Fibroblast of skin of right quadriceps (primary cell): ENCODE measurements at regions not wholly inside any gene's neighbourhood (a gene's known extent, or its start where the extent isn't known, plus 50 kb on each side); places are given as distances from the start of the nearest gene placed in this dataset.

Experiments used
- DNase-seq: peaks from one replicate; pipeline ENCODE4 v3.0.0-alpha.2; 2013

DNA sequence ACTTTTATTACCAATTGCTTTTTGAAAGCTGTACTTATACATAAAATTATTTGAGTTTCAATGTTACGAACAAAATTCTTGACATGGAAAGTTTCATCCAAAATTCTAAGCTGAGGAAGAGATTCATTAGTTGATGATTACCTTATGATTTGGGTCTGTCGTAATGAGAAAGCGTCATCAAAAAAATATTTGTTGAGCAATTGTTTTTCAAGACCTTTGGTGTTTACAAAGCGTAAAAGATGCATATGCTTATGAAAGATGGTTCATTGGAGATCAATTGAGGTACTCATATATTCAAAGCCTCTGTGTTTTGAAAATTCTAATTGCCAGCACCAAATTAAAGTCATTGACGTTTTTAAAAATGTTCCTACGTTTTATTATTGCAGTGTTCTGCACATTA lies 110.5 kb upstream of the DOK5 start:
- DNase-seq, result no peak

DNA sequence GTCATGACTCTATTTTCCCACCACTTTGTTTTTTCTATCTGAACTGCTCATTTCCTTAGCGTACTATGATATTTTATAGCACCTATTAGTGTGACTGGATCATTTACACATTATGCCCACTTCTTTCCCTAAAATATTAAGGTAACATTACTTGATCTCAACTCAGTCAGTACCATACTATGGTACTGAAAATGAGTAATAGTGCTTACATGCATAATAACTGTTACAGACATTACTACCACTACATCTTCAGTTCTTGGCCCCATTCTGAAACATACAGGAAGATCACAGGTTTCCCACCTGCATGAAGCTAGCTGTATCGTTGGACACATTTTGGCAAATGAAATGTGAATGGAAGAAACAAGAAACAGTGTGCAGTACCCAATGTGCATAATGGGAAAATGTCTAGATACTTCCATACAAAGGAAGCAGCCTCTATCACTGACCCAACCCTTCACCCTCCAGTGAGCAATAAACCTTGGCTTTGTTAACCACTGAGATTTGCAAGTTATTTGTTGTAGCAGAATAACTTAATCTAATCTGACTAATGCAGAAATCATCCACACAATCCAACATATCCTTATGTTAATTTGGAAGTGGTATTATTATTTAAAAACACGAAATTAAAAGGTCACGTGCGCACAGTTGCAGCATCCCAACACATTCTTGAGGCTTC lies 108.6 kb upstream of the DOK5 start:
- DNase-seq, result no peak

DNA sequence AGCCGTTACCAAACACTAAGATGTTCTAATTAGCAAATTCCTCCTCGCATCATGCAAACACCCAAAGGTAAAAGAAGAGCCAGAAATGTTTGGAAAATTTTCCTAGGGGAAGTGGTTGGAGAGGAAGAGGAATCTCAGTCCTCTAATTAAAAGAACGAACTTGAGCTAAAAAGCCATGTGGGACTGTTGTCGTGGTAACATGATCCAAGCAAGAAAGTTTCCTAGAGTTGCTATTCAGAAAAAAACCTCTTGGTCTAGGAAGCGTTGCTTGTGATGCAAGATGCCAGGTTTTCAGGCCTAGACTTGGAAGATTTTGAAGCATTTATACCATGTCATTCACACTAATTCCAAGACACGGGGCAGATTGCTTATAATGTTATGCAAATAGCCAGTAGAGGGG lies 106.8 kb upstream of the DOK5 start:
- no peak for DNase-seq

DNA sequence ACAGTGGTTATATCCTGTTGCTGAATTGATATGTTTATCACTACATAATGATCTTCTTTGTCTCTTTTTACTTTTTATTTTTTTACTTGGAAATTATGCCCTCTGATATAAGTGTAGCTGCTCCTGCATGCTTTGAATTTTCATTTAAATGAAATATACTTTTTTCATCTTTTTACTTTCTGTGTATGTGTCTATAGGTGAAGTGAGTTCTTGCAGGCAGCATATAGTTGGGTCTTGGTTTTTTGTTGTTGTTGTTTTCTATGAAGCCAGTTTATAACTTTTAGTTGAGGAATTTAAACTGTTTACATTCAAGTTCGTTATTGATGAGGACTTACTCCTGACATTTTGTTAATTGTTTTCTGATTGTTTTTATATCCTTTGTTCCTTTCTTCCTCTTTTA lies 103.1 kb upstream of the DOK5 start:
- DNase-seq, result no peak

DNA sequence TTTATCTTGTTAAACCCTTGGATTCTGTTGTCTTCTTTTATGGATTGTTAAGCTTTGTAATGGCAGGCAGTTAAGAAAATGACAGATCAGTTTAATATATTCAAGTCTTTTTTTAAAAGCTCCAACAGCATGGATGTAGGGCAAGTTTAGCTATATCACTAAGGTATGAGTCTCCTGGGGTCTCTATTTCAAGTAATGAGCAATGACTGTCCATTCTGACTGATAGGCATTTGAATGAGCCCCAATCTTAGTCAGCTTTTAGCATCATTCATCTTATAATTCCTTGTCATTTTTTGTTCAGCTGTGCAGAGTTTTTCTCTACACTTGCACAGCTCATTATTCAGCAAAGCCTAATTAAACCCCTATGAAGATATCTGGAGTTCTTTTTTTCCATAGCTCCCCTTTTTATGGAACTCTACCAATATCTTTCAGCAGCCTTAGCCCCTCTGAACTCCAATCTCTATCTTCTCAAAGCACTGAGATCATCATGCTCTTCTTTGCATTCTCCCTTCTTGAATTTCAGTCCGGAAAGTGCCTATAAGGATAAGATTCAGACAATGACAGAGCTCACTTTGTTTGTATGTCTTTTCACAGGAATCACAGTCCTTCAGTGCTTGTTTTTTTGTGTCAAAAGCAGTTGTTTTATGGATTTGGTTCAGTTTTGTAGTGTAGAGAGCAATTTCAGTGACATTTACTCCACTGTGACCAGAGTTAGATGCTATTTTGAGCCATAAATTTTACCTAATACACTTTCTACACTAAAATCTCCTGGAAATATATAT lies 97.2 kb upstream of the DOK5 start:
- no peak for DNase-seq

DNA sequence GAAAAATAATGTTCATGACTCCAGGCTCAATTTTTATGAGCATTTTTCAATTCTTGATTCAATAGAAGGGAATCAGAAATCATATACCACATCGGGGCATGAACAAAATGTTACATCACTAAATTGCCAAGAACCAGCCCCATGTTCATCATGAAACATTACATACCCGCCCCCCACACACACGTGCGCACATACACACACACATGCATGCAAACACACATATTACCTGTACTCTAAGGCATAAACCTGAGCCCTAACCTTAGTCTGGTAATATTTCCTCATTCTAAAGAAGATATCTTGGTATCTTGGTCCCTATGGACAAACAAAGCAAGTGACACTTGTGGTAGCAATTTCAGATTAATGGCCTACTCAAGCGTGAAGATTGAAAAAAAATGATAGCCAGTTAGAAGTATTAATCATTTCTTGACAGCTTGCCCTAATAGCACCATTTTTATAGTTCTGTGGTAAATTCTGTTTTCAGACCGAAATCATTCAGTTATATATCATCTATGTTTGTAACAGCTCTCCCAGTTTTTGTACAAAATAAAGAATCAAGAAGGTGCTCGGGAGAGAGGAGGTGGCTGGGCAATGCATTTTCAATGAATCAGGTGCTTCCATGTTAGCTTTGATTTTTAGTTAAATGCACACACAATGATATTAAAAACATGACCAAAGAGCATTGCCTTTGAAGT lies 95.4 kb upstream of the DOK5 start:
- DNase-seq, result no peak

DNA sequence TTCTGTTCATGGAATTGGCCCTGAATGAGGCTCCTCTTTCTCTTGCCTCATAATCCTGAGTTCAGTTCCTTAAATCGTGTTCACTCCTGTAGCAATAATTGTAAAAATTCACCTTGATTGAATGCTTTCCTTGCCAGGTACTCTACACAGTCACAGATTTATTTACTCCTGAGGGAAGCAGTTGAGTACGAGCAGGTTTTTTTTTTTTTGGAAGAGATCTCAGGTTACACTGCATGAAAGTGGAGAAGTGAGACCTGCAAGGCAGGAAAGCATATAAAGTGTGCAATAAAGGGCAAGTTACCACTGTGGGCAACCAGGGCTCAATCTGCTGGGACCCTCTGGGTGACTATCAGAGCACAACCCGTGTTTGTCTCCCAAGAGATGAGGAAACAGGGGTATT lies 93.0 kb upstream of the DOK5 start:
- no peak for DNase-seq

DNA sequence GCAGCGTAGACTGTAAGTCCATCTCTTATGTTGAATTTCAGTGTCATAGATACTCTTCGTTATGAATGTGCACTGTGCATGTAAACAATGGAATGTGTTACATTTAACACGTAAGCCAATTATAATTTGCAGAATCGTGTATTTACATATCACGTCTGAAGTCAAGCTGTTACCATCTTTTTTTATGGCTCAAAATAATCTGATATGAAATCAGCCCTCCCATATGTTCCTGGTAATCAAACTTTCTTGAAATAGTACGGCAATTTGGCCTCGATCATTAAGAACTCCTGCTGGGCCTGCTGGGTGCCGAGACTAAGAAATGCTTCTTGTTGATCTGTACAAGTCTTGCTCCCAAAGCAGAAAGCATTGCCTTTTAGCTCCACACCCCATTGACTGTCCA lies 89.6 kb upstream of the DOK5 start:
- no peak for DNase-seq

DNA sequence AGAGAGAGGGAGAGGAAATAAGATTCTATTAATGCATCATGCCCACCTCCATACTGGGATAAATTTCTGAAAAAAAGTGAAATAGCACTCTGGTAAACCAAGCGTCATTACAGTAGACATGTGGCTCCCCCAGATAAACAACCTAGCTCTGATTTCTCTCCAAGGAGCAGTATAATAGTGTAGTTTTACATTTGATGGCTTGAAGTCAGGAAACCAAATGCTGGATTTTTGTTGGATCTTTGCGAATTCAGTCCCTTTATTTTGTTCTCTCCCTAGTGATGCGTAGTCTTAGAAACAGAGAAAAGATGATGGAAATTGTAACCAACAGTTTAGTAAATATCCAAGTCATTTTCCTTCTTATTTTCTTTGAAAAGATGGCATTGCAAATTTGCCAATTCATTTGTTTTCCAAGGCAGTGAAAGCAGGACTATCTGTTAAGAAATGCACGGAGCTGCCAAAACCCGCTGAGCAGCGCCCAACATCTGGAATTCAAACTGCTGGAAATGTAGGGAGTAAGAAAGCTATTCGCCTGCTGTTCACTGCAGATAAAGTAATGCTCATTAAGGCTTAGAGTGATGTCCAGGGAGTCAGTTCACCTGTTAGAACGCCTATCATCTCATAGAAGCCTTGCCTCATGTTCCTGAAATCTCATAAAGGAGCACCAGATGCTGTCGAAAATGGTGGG lies 85.7 kb upstream of the DOK5 start:
- DNase-seq, result no peak

DNA sequence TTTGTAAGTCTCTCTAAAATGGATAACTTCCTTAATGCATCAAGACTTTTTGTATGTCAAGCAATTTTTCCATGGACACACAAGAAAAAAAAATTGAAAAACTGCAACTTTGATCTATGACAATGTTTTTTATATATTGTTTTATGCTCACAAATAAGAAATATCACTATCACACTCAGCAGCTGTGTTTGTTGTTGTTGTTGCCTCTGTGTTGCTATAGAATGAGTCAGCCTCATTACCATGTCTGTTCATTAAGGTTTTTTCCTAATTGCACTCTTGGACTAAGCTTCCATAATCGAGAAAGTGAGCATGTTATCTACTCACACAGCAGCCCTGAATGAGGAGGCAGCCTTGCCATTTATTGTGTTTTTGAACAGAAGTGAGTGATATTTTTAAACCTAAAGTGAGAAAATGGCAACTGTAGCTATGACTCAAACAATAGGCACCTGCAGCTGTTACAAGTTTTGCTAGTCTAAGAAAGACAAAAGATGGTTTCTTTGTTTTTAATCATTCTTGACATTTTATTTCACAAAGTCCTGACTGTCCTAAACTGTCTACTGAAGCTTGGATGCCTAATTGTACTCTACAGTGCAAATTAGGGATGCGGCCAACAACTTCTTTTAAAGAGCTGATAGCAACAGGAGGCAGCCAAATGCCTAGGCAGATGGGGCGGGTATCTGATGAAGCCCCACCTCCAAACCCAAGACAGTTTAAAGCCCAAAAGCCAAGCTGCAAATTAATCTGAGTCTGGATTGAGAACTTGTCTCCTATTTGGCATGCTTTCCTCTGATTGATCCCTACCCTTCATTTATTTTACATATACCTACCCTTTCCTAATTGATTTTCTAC lies 77.9 kb upstream of the DOK5 start:
- no peak for DNase-seq

DNA sequence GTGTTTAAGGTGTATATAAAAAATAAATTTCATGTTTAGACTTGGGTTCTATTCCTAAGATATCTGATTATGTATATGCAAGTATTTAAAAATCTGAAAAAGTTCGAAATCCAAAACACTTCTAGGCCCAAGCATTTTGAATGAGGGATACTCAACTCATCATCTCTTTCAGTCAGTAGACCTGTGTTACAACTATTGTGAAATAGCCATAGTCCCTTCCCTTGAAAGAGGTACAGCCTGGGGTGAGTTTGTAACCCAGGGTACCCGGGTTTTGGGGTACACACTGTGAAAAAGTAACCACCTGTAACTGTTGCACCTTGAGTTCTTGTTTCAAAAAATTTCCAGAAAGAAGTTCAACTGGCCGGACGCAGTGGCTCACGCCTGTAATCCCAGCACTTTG lies 76.6 kb upstream of the DOK5 start:
- DNase-seq, result no peak

DNA sequence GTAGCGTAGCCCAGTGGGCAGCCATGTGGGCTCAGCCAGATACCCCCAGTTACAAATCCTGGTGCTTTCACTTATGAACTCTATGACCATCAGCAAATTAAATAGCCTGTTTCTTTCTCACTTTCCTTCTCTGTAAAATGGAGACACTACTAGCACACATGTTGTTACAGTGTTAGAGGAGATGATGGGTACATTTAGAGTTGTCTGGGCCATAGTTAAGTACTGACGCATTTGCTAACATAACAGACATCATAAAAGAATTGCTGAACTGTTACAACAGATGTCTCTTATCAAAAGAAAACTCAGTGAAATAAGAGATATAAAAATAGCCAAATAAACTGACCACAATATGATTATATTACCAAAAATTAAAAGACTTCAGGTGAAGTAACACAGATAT lies 69.9 kb upstream of the DOK5 start:
- DNase-seq, result no peak

DNA sequence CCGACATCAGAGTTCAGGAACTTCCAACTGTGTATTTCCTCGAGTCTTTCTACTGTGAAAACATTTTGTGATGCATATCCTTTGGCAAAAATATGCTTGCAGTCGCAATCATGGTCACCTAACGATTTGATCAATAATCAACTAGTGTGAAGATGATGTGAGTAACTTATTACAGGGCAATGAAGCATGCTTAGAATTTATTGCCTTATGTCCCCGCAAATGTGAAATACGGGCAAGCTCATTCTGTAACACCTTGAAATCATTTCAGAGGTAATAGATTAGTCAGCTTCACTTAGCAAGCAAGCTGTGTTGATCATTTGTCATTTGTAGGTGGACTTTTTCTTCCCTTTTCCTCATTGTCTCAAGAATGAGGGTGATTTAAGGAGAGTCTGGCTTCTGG lies 67.9 kb upstream of the DOK5 start:
- no peak for DNase-seq

DNA sequence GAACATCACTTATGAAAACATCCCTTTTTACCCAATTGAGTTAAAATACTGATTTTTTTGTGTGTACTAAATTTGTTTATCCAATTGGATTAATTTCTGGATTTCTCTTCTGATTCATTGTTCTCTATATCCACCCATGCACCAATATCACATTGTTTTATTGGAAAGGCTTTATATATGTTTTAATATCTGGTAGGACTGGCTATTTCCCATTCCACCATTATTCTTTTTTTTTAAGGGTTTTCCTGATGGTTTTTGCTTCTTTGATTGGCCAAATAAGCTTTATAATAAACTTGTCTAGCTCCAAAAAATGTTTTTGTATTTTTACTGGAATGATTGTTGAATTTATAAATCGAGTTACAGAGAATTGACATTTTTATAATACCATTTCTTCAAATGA lies 59.4 kb upstream of the DOK5 start:
- no peak for DNase-seq

DNA sequence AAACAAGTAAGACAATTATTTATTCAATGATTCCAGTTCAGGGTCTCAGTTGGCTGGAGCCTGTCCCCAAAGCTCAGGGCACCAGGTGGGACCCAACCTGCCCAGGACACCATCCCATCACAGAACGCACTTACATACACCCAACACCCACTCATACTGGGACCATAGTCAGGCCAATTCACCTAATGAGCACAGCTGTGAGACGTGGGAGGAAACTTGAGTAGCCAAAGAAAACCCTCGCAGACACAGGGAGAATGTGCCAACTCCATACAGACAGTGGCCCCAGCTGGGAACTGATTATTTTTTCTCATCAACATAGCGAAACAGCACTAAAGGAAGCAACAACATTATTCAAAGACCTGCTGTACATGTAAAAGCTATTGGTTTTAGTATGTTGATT lies 58.6 kb upstream of the DOK5 start:
- DNase-seq, result no peak

DNA sequence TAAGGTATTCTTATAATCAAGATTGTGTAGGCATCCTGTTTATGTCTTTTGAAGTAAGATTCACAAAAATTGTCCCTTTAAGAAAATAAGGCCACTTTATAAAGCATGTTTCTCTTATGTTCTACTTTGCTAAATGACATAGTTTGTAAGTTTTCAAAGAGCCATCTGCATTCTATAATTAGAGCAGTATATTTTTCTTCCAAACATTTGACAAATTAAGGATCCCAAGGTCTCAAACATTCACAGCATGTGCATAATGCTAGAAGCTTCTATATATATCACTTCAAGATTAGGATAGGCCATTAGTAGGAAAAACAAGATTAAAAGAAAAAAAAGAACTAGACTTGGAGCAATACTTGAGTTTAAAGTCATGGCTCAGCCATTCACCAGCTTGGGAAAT lies 55.9 kb upstream of the DOK5 start:
- DNase-seq, result no peak
